ENCODE measurements at regions not wholly inside any gene's neighbourhood (a gene's known extent, or its start where the extent isn't known, plus 50 kb on each side); places are given as distances from the start of the nearest gene placed in this dataset.

GRCh38 chr14:101301011-101301410, 260.3 kb upstream of the DIO3 start:
- TF ChIP-seq POLR2A (IDR thresholded peaks at IDR 0.05), result no peak
- TF ChIP-seq CTCF (IDR thresholded peaks at IDR 0.05), result no peak

All from vagina (tissue), 2 donors.